ENCODE measurements at regions not wholly inside any gene's neighbourhood (a gene's known extent, or its start where the extent isn't known, plus 50 kb on each side); places are given as distances from the start of the nearest gene placed in this dataset.

- TF ChIP-seq CTCF (IDR thresholded peaks at IDR 0.05): no peak
- TF ChIP-seq REST (IDR thresholded peaks at IDR 0.05; ENCODE audit: insufficient read depth in 1 of 2, low read depth in 2 of 2, low read length in 1 of 2): no peak
- no peak for TF ChIP-seq SIN3A (IDR thresholded peaks at IDR 0.05; ENCODE audit: borderline replicate concordance, insufficient read depth, low read depth, low read length)
- TF ChIP-seq POLR2AphosphoS5 (IDR thresholded peaks at IDR 0.05; ENCODE audit: low read depth, low read length): no peak
- no peak for TF ChIP-seq TCF7L2 (IDR thresholded peaks at IDR 0.05; ENCODE audit: low read depth, low read length)
These were observed 68.9 kb upstream of the NCOR2 start for GRCh38 chr12:124636138-124636978.

Measured in Panc1 (cell line).